BLaER1 (cell line): ENCODE measurements at regions not wholly inside any gene's neighbourhood (a gene's known extent, or its start where the extent isn't known, plus 50 kb on each side); places are given as distances from the start of the nearest gene placed in this dataset.

Experiments
- H3K27ac ChIP-seq: shearing (Covaris generic); formaldehyde crosslinking; 2 replicates; pipeline ENCODE4 v1.8.1; 2022
- H3K27me3 ChIP-seq: shearing (Covaris generic); formaldehyde crosslinking; 2 replicates; pipeline ENCODE4 v1.8.1; 2022
- H3K36me3 ChIP-seq: shearing (Covaris generic); formaldehyde crosslinking; 2 replicates; pipeline ENCODE4 v1.8.1; 2022
- H3K4me1 ChIP-seq: shearing (Covaris generic); formaldehyde crosslinking; 2 replicates; pipeline ENCODE4 v1.8.1; 2022
- H3K4me2 ChIP-seq: shearing (Covaris generic); formaldehyde crosslinking; 2 replicates; pipeline ENCODE4 v1.8.1; 2022
- H3K4me3 ChIP-seq: shearing (Covaris generic); formaldehyde crosslinking; 2 replicates; pipeline ENCODE4 v1.8.1; 2022
- H3K9ac ChIP-seq: shearing (Covaris generic); formaldehyde crosslinking; 2 replicates; pipeline ENCODE4 v1.8.1; 2022
- H3K9me3 ChIP-seq: shearing (Covaris generic); formaldehyde crosslinking; 2 replicates; pipeline ENCODE4 v1.8.1; 2022
- H4K20me1 ChIP-seq: shearing (Covaris generic); formaldehyde crosslinking; 2 replicates; pipeline ENCODE4 v1.8.1; 2022
- Cebpa-rat ChIP-seq: shearing (Covaris generic); IDR thresholded peaks from 2 replicates; pipeline ENCODE4 v1.8.1; 2022

DNA sequence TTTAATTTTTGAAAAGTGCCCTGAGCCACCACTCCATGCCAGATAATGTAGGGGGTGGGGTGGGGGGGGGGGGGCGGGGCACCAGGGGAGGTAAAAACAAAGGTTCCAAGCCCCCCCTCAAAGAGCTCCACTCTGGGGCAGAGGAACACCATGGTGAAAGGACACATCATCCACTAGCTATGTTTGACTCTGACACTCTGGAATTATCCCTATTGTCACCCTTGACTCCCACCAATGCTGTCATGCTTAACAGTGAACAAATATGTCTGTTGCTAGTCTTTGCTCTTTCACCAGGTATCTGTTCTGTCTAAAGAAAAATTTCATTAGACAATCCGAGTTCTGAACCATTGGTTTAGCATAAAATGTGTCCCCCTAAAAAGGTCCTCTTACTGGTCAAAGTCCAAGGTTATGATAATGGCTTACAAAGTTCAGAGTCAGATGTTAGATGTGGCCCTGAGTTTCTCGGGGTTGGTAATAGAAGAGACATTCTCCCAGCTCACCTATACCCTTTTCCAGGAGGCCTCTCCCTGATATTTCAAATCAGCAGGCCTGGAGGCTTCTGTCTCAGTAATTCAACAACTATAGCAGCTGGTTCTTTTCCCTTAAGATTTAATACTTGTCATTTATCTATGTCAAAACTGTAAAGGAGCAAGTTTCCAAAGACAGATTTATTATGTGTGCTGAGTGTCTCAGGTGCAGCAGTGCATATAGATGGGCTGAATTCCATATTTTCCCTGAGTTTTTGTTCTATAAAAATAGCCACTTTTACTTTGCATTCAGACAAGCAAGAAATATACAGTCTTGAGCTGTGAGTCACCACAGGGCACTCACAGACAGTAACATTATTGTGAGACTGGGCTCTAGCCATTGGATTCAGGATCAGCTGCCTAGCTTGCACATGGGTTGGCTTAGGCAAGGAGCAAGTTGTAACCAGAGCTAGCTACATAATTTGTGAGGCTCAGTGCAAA lies 174.1 kb downstream of the CSNK2A3 start:
- Histone ChIP-seq H3K27me3 (no peaks in the 10 kb centered on the region), H3K4me3 (no peak overlapping the region), H3K27ac (no peak overlapping the region), H3K9ac (no peak overlapping the region), H3K4me2 (no peak overlapping the region), H3K4me1 (no peaks in the 10 kb centered on the region), H3K9me3 (no peaks in the 10 kb centered on the region), H4K20me1 (no peaks in the 10 kb centered on the region), H3K36me3 (no peaks in the 10 kb centered on the region)
- TF ChIP-seq Cebpa-rat = no peak

DNA sequence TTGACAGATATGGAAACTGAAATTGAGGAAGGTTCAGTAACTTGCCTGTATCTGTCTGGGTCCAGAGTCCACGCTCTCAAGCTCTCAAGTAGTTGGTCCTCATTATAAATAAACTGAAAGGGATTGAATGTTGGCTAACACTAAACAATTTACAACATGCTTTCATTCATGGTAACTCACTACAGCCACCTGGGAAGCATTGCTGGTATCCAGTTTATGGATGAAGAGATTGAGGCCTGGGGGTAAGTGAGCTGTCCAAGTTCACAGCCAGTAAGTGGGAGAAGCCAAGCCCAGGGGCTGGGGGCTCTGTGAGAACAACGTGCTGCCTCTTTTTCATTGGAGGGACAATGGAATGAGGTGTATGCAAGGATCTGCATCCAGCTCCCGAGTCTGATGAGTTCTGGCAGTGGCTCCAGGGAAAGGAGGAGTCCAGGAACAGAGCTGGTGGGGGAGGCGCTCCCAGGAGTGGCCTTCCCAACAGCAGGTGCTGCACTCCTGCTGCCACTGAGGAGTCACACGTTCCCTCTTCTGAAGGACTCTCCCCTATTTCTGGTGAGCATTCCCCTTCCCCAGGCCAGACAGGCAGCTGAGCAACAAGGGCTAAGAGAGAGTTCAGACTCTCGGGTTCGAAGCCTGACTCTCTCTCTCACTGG lies 175.8 kb downstream of the CSNK2A3 start:
- Histone ChIP-seq H3K9ac (no peak overlapping the region), H4K20me1 (no peaks in the 10 kb centered on the region), H3K36me3 (no peaks in the 10 kb centered on the region), H3K4me3 (no peak overlapping the region), H3K9me3 (no peaks in the 10 kb centered on the region), H3K4me2 (no peak overlapping the region), H3K4me1 (peaks cover 1% of the 10 kb centered on the region), H3K27ac (no peak overlapping the region), H3K27me3 (no peaks in the 10 kb centered on the region)
- no peak for TF ChIP-seq Cebpa-rat

DNA sequence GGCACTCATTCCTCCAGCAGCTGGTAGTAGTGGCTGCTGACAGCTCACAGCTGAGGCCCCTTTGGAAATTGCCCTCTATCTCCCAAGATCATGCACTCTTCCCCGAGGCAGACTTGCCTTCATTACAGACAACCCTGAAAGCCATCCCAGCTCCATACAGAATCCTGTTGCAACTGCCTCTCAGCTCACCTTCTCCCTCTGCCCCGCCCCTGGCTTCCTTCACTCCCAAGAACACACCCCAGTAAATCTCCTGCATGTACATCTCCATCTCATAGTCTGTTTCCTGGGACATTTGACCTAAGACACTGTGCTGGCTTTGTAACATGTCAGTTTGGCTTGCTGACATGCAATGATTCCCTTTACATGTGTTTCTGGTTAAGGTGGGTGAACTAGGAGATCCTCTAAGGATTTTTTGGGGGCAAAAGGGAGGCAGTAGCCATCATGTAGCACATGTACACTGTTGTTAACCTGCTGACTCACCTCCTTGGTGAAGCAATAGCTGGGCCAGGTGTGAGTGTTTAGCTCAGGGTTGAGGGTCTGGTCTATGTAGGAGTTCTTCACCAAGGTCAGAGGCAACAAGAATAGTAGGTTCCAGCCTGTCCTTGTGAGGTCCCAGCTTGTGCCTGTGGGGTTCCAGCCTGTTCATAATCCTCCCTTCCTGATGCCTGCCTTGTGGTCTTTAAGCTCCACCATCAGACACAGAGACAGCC lies 179.6 kb downstream of the CSNK2A3 start:
- no peaks in the 10 kb centered on the region for H3K27me3 ChIP-seq
- no peak overlapping the region for H3K4me3 ChIP-seq
- no peak overlapping the region for H3K9ac ChIP-seq
- no peak overlapping the region for H3K27ac ChIP-seq
- no peaks in the 10 kb centered on the region for H4K20me1 ChIP-seq
- H3K9me3 ChIP-seq = no peaks in the 10 kb centered on the region
- TF ChIP-seq Cebpa-rat = no peak
- H3K4me2 ChIP-seq = no peak overlapping the region
- H3K36me3 ChIP-seq = no peaks in the 10 kb centered on the region
- peaks cover 14% of the 10 kb centered on the region for H3K4me1 ChIP-seq

DNA sequence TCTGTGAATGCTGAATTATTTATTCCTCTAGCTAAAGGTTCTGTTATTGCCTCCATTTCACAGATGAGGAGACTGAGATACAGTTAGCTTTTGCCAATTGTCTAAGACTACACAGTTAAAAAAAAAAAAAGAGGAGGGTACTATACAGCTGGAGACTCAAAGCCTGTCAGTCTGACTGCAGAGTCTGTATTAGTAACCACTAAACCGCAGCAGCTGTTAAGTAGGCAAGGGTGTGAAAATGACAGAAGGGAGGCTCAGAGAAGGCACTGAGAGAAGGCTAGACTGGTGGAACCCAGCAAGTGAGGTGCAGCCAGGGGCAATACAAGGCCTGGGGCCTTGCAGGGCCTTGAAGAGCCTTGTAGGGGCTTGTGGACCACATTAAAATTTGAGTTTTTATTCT lies 181.2 kb downstream of the CSNK2A3 start:
- Histone ChIP-seq H3K27ac (no peak overlapping the region), H3K4me3 (no peak overlapping the region), H3K36me3 (no peaks in the 10 kb centered on the region), H3K27me3 (no peaks in the 10 kb centered on the region), H3K4me1 (peaks cover 14% of the 10 kb centered on the region), H4K20me1 (no peaks in the 10 kb centered on the region), H3K9me3 (no peaks in the 10 kb centered on the region), H3K4me2 (peak overlapping the region; percentile 31), H3K9ac (no peak overlapping the region)
- no peak for TF ChIP-seq Cebpa-rat

DNA sequence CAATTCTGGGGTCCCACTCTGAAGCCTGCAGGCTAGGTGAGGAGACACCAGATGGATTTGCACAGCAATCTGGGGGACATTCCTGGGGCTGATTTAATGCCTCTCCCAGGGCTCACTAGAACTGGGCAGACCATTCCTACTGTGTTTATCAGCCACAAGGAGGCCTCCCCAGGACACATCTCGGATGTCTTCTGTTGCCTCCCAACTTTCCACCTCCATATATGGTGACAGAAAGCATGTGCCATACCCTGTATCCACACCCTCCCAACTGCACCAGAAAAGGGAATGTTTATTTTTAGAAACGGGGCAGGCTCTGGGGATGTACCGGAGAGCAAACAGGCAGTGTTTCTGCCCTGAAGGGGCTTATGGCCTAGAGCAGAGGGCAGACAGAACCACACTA lies 181.8 kb downstream of the CSNK2A3 start:
- no peak overlapping the region for H3K27ac ChIP-seq
- no peak overlapping the region for H3K9ac ChIP-seq
- no peaks in the 10 kb centered on the region for H4K20me1 ChIP-seq
- H3K4me2 ChIP-seq = no peak overlapping the region
- no peaks in the 10 kb centered on the region for H3K36me3 ChIP-seq
- H3K4me3 ChIP-seq = no peak overlapping the region
- no peaks in the 10 kb centered on the region for H3K9me3 ChIP-seq
- peaks cover 14% of the 10 kb centered on the region for H3K4me1 ChIP-seq
- no peaks in the 10 kb centered on the region for H3K27me3 ChIP-seq
- no peak for TF ChIP-seq Cebpa-rat

DNA sequence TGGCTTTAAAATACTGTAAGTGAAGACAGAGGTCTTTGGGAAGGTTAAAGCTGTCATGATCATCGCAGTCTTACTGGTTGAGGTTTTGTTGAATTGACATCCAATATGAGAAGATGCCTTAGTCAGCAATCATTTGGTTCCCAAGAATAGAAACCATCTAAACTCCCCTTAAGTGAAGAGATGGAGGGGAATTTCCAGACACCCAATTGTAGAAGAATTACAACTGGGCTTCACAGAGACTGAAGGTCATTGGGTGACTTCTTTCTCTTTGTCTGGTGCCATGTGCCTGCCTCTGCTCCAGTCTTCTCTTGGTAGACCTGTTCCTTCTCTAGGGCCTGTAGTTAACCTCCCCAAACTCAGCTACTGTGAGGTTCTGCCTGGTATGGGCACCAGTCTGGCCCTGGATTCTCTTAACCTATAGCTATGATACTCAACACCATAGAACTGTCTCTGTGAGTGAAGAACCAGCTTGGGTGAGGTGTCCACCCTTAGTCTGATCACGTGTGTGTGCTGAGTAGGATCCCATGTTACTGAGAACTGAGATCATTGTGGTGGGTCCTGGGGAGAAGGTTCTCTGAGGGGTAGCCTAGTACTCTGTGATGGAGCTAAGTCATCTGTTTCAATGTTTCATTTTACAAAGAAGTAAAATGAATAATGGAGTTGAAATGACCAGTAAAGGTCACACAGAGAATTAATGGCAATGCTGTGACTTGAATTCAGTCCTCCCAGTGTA lies 182.5 kb downstream of the CSNK2A3 start:
- Histone ChIP-seq H3K27ac (no peak overlapping the region), H3K4me1 (peaks cover 14% of the 10 kb centered on the region), H3K27me3 (no peaks in the 10 kb centered on the region), H3K9me3 (no peaks in the 10 kb centered on the region), H3K4me2 (no peak overlapping the region), H3K36me3 (no peaks in the 10 kb centered on the region), H4K20me1 (no peaks in the 10 kb centered on the region), H3K9ac (no peak overlapping the region), H3K4me3 (no peak overlapping the region)
- no peak for TF ChIP-seq Cebpa-rat

DNA sequence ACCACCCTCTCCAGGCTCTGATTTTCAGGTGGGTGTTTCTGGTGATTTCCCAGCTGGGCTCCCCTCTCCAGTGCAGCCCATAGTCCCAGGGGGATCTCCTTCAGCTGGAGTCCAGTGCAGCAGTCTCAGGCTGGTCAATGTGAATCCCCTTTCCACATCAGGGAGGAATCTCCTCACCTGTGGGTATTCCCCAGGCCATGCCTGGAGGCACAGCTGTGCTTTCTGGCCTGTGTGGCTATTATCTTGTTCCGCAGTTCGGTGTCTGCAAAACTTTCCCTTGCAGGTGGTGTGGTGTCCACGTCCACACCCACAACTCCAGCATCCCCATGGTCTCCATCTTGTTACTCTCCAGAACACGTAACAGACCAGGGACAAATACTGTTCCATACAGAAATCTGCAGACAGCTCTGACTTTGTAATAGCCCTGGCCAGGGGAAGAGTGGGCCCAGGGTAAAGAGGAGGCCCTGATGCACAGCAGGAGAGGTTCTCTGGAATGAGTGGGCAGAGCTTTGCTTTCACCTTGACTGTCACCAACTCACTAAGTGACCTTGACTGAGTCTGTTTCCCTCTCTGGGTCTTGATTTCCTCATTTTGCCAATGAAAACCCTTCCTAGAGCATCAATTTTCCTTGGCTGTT lies 183.2 kb downstream of the CSNK2A3 start:
- Histone ChIP-seq H4K20me1 (no peaks in the 10 kb centered on the region), H3K9me3 (no peaks in the 10 kb centered on the region), H3K27me3 (no peaks in the 10 kb centered on the region), H3K36me3 (no peaks in the 10 kb centered on the region), H3K27ac (no peak overlapping the region), H3K9ac (no peak overlapping the region), H3K4me2 (no peak overlapping the region), H3K4me1 (peaks cover 14% of the 10 kb centered on the region), H3K4me3 (no peak overlapping the region)
- no peak for TF ChIP-seq Cebpa-rat

DNA sequence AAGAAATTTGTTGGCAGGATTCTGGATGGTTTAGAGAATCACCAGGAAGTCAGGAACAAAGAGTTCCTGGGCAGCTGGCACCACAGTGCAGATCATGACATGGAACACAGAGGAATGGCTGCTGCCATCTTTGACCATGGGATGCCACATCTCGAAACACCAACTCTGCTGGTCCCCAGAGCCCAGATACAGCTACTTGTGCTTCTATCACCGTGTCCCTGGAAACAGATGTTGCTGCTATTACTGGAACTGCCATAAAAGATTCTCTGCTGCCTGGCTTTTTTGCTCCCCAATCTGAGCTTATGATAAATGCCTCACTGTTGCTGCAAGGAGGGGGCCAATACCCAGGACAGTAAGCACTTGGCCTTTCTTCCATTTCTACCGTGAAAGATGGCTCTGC lies 185.2 kb downstream of the CSNK2A3 start:
- Histone ChIP-seq H3K4me2 (no peak overlapping the region), H3K27ac (no peak overlapping the region), H3K4me1 (peaks cover 14% of the 10 kb centered on the region), H3K4me3 (no peak overlapping the region), H3K36me3 (no peaks in the 10 kb centered on the region), H3K9ac (no peak overlapping the region), H3K9me3 (no peaks in the 10 kb centered on the region), H4K20me1 (no peaks in the 10 kb centered on the region), H3K27me3 (no peaks in the 10 kb centered on the region)
- TF ChIP-seq Cebpa-rat = no peak

DNA sequence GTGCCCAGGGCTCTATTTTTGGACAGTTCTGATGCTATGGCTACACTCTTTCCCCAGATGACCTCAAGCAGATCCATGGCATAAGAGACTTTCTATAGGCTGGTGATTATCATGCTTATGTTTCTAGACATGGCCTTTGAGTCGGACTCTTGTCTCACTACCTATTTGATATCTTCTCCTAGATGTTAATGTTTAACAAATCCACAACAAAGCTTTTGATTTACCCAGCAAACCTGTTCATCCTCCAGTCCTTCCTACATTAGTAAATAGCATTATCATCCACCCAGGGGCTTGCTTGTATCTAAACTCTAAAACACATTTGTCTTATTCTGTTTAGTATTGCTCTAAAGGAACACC lies 188.7 kb downstream of the CSNK2A3 start:
- Histone ChIP-seq H3K27ac (no peak overlapping the region), H3K4me1 (no peaks in the 10 kb centered on the region), H3K4me3 (no peak overlapping the region), H3K27me3 (no peaks in the 10 kb centered on the region), H3K36me3 (no peaks in the 10 kb centered on the region), H3K9me3 (peaks cover 13% of the 10 kb centered on the region), H3K9ac (no peak overlapping the region), H4K20me1 (no peaks in the 10 kb centered on the region), H3K4me2 (no peak overlapping the region)
- no peak for TF ChIP-seq Cebpa-rat
